Stomach (tissue), 4 donors: ENCODE measurements at regions not wholly inside any gene's neighbourhood (a gene's known extent, or its start where the extent isn't known, plus 50 kb on each side); places are given as distances from the start of the nearest gene placed in this dataset.
"Not testable (repeated sequence)": the region's sequence is repeated elsewhere in the genome, so short reads cannot be mapped to it uniquely, and the experiment has no call there.

ENCODE experiments used
- CTCF ChIP-seq, 7 experiments: fragments of 450-650 bp in 4 of 7; fragments of 200-600 bp in 3 of 7; sonication (generic) in 3 of 7; IDR thresholded peaks; one replicate each; pipeline ENCODE4 v1.5.1; 2016 to 2019; ENCODE audit warnings: antibody characterized with exemption in 7 of 7, control low read depth in 2 of 7, mild to moderate bottlenecking in 1 of 7
- EP300 ChIP-seq: sonication (generic); formaldehyde crosslinking; IDR thresholded peaks from one replicate; pipeline ENCODE4 v1.6.1; 2017; ENCODE audit warnings: antibody characterized with exemption
- POLR2A ChIP-seq, 4 donors: fragments of 450-650 bp; IDR thresholded peaks; one replicate each; pipeline ENCODE4 v1.6.1; 2016; ENCODE audit warnings: antibody characterized with exemption in 4 of 4, control low read depth in 2 of 4, mild to moderate bottlenecking in 1 of 4, moderate library complexity in 1 of 4
- POLR2AphosphoS5 ChIP-seq, 3 donors: sonication (generic); formaldehyde crosslinking; IDR thresholded peaks; one replicate each; pipeline ENCODE4 v1.6.1; 2016; ENCODE audit warnings: antibody characterized with exemption in 3 of 3

GRCh38 chr4:138338222-138338621, 96.1 kb upstream of the SLC7A11 start:
- TF ChIP-seq CTCF (IDR thresholded peaks at IDR 0.05); POLR2A (IDR thresholded peaks at IDR 0.05); POLR2AphosphoS5 (IDR thresholded peaks at IDR 0.05); EP300: not testable (repeated sequence)
